Stimulated activated naive CD4-positive, alpha-beta T cell treated with Interleukin-2 at 50 U/mL for 16 hours (primary cell): ENCODE measurements at regions not wholly inside any gene's neighbourhood (a gene's known extent, or its start where the extent isn't known, plus 50 kb on each side); places are given as distances from the start of the nearest gene placed in this dataset.

Experiments
- DNase-seq: peaks from one replicate; lab custom pipeline; 2025; lab: John Stamatoyannopoulos, UW

DNA sequence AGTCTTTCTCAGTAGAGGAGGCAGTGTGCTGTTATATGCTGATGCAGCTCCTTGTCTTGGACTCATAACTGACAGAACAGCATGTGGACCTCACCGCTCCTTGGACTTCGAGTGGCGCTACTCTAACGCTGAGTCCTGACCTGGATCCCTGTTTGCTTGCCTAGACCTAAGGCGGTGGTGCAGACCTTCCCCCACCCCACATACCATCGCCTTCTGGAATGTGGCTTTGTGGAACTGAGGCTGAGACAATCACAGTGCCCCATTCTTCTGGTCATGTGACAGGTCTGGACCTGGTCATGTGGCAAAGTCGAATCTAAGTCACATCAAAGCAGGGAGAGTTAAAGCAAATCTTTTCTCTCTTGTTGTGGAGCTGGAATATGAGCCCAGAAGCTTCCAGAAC, 190.7 kb upstream of the MKI67 start:
- no peak for DNase-seq

DNA sequence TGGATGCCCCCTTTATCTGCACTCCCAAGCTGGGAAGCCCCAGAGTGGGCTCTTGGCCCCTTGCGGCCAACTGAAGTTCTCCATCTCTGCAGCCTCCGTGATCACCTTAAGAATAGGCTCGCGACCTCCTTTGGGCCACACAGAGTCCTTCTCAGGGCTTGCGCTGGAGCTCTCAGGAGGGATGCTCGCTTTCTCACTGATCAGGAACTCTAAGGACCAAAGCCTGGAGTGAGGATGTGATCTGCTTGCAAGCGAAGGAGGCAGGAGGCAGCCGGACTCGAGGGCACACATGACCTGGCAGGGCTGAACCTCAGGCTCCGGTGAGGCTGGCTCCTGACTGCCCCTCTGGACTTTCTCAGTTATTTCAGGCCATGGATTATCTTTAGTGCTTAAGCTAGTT, 192.1 kb upstream of the MKI67 start:
- DNase-seq, result no peak

- no peak for DNase-seq
Measured at GRCh38 chr10:128318913-128319312, 192.7 kb upstream of the MKI67 start.

DNA sequence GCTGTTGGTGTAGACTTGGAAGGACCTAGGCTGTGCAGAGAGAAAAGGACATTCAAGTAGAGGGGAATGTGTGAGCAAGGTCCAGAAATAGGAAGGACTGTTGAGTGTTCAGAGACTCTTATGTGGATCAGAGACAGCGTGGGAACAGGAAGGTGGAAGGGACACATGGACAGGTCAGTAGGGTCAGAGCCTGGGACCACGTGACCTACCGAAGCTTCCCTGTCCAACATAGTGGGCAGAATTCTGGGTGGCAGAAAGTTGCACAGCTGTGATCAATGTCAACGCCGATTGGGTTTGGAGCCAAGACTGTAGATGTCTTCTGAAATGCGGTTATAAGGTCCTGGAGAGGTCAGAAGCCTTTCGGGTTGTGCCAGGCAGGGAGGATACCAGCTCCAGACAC, 195.9 kb upstream of the MKI67 start:
- no peak for DNase-seq

DNA sequence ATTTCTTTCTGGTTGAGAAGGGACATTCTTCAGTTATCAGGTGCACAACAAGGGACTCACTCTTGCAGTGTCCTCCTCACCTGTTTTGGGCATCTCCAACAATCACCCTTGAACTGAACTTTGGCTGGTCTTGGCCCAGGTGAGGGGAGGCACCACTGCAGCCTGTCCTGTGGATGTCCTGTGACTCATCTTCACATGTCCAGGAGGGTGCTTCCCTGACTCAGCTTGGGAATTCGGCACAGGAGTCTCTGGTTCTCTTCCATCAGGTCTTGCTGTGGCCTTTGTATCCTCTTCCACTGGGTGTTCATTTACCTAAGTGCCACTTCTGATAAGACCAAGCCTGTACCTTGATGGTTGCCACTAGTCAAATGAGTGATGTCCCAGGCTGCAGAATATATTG, 196.7 kb upstream of the MKI67 start:
- DNase-seq, result no peak

DNA sequence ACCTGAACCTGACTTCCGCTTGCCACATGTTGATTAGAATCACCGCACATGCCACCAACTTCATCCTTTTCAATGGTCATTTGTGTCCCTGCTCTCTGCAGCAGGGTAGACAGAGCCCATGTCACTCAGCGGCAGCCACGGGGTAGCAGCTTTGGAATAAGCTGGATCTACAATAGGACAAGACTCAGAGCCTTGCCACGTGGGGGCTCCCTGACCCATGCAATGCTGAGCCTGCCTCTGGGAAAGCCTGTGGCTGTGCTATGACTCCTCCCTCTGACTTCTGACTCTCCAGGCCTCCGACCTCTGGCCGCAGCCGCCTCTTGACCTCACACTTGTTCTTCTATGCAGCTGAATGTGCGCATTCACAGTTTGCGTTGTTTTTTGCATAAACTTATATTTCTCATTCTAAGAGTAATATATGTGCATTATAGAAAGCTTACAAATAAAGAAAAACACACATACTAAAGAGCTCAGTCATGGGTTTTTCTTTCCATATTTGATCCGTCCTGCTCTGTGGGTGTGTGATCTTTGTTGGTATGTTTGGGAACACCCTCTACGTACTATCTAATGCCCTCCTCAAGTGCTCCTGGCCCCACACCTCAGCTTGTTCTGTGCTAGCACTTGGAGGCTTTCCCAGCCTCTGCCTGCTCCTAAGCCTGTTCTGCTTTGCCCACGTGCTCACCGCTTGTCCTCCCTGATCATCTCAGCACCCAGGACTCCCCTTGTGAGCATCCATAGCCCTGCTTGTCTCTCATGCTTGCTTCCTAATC, 198.0 kb upstream of the MKI67 start:
- no peak for DNase-seq

- no peak for DNase-seq
Measured at GRCh38 chr10:128325788-128326187, 199.6 kb upstream of the MKI67 start.

GRCh38 chr10:128326251-128326650, 200.0 kb upstream of the MKI67 start:
- DNase-seq, result no peak

DNA sequence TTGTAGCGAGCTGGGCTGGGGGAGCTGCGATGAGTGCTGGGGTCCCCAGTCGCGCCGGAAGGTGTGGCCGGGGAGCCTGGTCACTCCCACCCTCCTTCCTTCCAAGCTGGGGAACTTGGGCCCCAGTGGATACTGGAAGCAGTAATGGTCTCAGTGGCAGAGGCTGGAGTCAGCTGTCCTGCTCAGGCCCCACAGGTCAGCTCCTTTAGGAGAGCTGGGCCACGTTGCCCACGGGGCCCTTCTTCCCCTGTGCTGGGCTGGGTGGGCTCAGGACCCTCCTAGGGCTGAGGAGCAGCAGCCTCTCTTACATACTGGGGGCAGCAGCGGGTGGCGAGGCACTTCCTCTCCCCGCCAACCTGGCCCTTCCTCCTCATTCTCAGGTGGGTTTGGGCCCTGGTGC, 200.6 kb upstream of the MKI67 start:
- no peak for DNase-seq

DNA sequence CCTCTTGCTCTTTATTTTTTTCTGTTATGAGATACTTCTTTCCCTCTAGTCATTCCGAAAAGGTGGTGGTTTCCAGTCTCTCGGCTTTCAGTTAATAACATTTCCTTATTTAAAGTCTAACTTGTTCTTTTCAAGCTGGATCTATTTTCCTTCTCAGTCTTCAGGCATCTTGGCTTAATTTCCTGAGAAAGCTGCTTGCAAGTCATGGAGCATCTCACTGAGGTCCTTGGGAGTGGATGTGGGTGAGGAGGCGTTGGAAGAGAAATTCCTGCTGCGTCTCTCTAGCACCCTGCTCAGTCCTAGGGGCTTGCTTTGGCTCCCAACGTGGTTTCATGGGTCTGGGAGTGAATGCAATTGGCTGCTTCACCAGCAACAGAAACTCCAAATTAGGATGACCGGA, 210.2 kb upstream of the MKI67 start:
- no peak for DNase-seq

- DNase-seq, result no peak
Measured at GRCh38 chr10:128337860-128338378, 211.7 kb upstream of the MKI67 start.

DNA sequence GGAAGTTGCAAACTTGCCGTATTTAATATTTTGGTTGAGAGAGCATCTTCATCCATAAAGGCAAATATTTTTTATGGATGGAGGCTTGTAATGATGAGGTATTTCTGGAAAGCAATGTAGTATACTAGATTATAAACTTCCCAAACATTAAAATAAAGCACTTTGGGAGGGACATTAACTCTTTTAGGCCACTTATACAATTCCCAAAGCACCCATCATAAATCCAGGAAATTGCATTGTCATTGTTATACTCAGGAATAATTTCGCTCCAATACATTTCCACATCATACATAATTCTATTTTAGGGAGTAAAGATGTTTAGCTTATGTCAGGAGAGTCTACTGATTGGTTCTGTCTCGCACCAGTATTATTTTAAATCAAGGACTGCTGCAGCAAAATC, 212.7 kb upstream of the MKI67 start:
- no peak for DNase-seq

GRCh38 chr10:128339753-128340152, 213.5 kb upstream of the MKI67 start:
- no peak for DNase-seq

DNA sequence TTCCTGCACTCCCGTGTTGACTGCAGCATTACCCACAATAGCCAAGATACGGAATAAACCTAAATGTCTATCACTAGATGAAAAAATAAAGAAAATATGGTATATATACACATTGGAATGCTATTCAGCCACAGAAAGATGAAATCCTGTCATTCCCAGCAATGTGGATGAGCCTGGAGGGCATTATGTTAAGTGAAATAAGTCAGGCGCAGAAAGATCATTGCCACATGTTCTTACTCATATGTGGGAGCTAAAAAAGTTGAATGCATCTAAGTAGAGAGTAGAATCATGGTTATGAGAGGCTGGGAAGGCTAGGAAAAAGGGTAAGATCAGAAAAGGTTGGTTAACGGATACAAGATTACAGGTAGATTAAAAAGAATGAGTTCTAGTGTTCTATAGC, 219.1 kb upstream of the MKI67 start:
- no peak for DNase-seq

DNA sequence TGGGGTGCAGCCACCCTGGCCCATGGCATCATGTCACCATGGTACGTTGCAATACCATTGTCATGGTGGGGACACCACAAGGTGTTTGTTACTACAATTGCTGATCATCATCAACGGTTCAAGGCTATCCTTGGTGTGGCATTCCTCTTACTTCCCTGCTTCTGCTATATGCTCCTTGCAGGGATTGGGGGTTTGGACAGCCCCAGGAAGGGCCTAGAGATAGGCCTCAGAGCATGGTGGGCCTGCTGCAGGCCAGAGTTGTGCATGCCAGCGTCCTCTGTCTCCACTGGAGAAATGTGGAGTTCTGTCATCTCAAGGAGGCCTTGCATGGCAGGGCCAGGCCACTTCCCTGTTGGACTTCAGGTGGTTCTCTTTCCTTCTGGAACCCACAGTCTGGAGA, 234.6 kb upstream of the MKI67 start:
- no peak for DNase-seq

DNA sequence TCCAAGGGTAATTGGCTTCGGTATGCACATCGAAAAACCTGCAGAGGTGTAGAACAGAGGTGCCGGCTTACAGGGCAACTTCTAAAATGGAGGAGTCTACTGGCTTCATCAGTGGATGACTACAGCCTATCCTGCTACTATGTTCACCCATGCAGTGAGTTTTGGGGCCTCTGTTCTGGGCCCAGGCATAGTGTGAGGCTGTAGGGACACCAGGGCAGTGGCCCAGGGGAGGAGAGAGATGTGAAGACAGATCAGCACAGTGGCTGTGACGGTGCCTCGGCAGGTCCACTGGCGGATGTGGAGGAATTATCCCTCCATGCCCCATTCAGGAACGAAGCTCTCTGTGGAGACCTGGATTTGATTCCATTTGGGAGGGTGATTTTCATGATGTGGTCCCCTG, 235.3 kb upstream of the MKI67 start:
- DNase-seq, result no peak

- no peak for DNase-seq
Measured at GRCh38 chr10:128362514-128362913, 236.3 kb upstream of the MKI67 start.

DNA sequence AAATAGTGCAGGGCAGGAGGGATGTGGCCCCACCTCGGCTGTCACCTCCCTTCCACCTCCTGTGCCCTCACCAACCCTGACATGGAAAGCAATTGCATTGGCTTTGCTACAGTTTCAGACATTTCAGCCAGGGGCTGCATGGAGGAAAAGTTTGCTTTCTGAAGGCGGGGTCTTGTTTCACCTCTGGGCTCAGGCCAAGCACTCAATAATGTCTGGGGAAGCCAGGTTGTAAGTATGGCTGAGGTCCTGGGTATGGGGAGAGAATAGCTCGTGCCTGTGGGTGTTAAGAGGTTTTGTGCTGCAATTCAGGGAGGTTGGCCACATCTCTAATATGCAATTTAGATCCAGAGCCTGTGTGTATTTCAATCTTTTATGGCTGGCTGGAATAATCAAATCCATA, 238.4 kb upstream of the MKI67 start:
- DNase-seq, result no peak

DNA sequence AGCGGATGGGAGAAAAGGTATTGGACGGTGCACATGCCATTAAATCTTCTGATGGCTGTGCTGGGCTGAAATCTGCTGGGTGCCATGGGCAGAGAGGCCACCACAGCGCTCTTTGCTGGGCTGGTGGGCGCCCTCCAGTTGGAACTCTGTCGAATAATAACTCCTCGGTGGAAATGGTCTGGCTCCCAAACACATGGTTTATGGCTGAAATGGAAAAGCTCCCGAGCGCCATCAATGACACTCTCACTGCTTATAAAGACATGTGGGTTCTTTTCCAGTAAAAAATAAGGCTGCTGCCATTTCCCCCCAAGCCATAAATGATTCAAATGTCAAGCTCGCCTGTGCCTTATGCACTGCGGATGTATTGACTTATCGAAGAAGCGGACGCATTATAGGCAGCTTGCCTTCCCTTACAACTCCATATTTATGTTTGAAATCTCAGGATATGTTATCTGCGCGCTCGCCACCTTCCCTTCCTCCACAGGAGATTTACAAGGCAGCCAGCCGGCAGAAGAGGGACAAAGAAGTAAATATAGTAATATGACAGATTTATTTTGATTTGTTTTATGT, 239.0 kb upstream of the MKI67 start:
- DNase-seq, result no peak

DNA sequence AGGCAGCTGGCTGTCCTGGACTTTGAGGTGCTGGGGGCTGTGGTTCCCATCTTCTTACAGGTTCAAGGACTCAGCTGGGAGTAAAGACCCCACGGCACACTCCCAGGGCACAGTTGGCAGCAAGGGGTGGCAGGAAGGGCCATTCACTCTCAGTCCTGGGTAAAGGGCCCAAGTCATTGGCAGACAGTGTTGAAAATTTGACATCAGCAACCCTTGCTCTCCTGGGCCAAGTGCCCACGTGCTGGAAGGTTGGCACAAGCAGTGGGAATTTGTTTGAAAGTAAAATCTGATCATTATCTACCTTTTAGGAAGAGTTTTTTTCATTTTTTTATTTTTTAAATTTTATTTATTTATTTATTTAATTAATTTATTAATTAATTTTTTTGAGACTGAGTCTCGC, 241.6 kb upstream of the MKI67 start:
- no peak for DNase-seq

GRCh38 chr10:128369101-128369650, 243.0 kb upstream of the MKI67 start:
- DNase-seq, result no peak

- no peak for DNase-seq
Measured at GRCh38 chr10:128373071-128373749, 247.0 kb upstream of the MKI67 start.

DNA sequence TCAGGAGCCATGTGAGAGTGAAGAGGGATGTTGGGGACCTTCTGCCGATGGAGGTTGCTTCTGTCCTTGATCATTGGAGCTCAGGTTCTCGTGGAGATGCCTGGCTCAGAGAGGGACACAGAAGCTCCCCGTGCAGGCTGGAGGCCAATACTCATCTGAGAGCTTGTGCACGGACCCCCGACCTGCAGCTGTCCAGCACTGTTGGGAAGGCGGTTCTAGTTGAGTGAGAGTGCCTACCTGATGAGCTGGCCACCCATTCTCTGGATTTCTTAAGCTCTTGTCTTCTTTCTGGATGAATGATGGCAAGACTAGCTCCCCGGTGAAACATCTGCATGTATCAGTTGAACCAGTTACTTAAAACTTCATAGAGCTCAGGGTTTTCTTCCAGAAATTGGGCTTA, 247.6 kb upstream of the MKI67 start:
- DNase-seq, result no peak
